ENCODE measurements at regions not wholly inside any gene's neighbourhood (a gene's known extent, or its start where the extent isn't known, plus 50 kb on each side); places are given as distances from the start of the nearest gene placed in this dataset.

- Histone ChIP-seq H3K4me3 (ENCODE audit: severe bottlenecking) (no peak overlapping the region), H3K4me1 (ENCODE audit: insufficient read depth, poor library complexity, severe bottlenecking) (peaks cover 8% of the 10 kb centered on the region), H3K36me3 (ENCODE audit: low read depth) (no peaks in the 10 kb centered on the region), H3K27me3 (ENCODE audit: insufficient read depth, poor library complexity, severe bottlenecking) (no peaks in the 10 kb centered on the region), H3K27ac (ENCODE audit: poor library complexity, severe bottlenecking) (no peak overlapping the region), H3K9me3 (ENCODE audit: severe bottlenecking) (peaks cover 7% of the 10 kb centered on the region)
- DNase-seq (ENCODE audit: low spot score) (no peak), ATAC-seq (ENCODE audit: low read depth) (no peak)
- TF ChIP-seq CTCF (IDR thresholded peaks at IDR 0.05; ENCODE audit: poor library complexity, severe bottlenecking): no peak
Observed at GRCh38 chr14:98756749-98757148, 515.2 kb downstream of the BCL11B start.

DNA sequence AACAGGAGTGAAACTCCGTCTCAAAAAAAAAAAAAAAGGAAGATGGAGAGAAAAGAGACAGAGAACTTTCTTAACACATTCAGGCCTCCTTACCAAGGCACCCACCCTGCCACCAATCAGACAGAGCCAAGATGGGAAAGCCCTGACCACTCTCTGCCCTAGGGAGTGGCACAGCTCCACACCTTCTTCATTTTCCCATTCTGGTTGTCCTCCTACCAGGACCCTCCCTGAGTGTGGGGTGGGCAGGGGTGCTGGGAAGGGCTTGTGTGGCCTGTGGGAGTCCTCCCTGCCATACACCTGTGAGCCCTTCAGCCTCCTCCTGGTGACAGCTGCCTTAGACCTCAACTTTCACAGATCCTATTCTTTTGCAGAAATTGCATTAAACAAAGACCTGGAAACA is 513.6 kb downstream of the BCL11B start:
- no peak for ATAC-seq (ENCODE audit: low read depth)
- TF ChIP-seq CTCF (IDR thresholded peaks at IDR 0.05; ENCODE audit: poor library complexity, severe bottlenecking): no peak

GRCh38 chr14:98761993-98762392 is 510.0 kb downstream of the BCL11B start:
- Histone ChIP-seq H3K4me3 (ENCODE audit: severe bottlenecking) (no peak overlapping the region), H3K9me3 (ENCODE audit: severe bottlenecking) (peaks cover 13% of the 10 kb centered on the region), H3K4me1 (ENCODE audit: insufficient read depth, poor library complexity, severe bottlenecking) (peaks cover 10% of the 10 kb centered on the region), H3K36me3 (ENCODE audit: low read depth) (no peaks in the 10 kb centered on the region), H3K27me3 (ENCODE audit: insufficient read depth, poor library complexity, severe bottlenecking) (no peaks in the 10 kb centered on the region), H3K27ac (ENCODE audit: poor library complexity, severe bottlenecking) (no peak overlapping the region)
- no peak for ATAC-seq (ENCODE audit: low read depth)
- no peak for DNase-seq (ENCODE audit: low spot score)
- no peak for TF ChIP-seq CTCF (IDR thresholded peaks at IDR 0.05; ENCODE audit: poor library complexity, severe bottlenecking)

More for the DNA sequence above, 513.6 kb downstream of the BCL11B start:
- Histone ChIP-seq H3K9me3 (ENCODE audit: severe bottlenecking) (peaks cover 12% of the 10 kb centered on the region), H3K4me1 (ENCODE audit: insufficient read depth, poor library complexity, severe bottlenecking) (peaks cover 8% of the 10 kb centered on the region), H3K36me3 (ENCODE audit: low read depth) (no peaks in the 10 kb centered on the region), H3K27me3 (ENCODE audit: insufficient read depth, poor library complexity, severe bottlenecking) (no peaks in the 10 kb centered on the region), H3K27ac (ENCODE audit: poor library complexity, severe bottlenecking) (no peak overlapping the region), H3K4me3 (ENCODE audit: severe bottlenecking) (no peak overlapping the region)
- no peak for DNase-seq (ENCODE audit: low spot score)

DNA sequence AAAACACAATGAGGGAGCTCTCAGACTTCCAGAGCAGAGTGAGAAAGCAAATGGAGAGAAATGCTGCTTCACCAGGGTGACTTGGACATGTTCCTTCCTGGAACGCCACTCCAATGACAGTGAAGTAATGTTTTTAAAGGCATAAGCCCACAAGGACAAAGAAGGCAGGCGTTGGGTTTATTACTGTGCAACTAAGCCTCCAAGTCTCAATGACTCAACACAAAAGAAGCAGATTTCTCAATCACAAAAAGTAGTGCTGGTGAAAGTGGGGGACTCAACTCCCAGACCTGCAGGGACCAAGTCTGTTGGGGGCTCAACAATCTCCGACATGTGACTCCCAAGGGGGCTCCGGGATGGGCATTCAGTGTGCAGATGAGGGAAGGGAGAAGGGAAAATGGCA is 505.2 kb downstream of the BCL11B start:
- Histone ChIP-seq H3K27ac (ENCODE audit: poor library complexity, severe bottlenecking) (no peak overlapping the region), H3K27me3 (ENCODE audit: insufficient read depth, poor library complexity, severe bottlenecking) (no peaks in the 10 kb centered on the region), H3K4me1 (ENCODE audit: insufficient read depth, poor library complexity, severe bottlenecking) (peaks cover 12% of the 10 kb centered on the region), H3K36me3 (ENCODE audit: low read depth) (no peaks in the 10 kb centered on the region), H3K9me3 (ENCODE audit: severe bottlenecking) (peaks cover 12% of the 10 kb centered on the region), H3K4me3 (ENCODE audit: severe bottlenecking) (no peak overlapping the region)
- DNase-seq (ENCODE audit: low spot score): no peak
- ATAC-seq (ENCODE audit: low read depth): peak; percentile 65
- TF ChIP-seq CTCF (IDR thresholded peaks at IDR 0.05; ENCODE audit: poor library complexity, severe bottlenecking): no peak

DNA sequence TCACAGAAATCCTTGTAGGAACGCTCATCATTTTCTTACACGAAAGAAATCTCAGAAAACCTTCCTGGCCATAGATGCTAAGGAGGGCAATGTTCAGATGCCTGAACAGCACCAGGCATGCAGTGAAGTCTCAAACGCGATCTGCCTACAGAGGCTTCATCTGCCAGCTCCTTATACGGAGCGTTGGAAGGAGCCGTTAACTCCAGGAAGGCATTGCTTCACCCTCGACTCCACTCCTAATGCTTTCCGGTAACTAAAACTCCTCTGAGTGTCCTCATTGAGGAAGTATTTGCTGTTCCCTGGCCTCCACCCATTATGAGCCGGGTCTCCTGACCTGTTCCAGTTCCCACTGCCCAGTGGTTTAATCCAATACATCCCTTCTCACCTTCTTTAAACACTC is 502.7 kb downstream of the BCL11B start:
- H3K36me3 ChIP-seq (ENCODE audit: low read depth): no peaks in the 10 kb centered on the region
- H3K27me3 ChIP-seq (ENCODE audit: insufficient read depth, poor library complexity, severe bottlenecking): no peaks in the 10 kb centered on the region
- no peak for ATAC-seq (ENCODE audit: low read depth)
- no peak overlapping the region for H3K27ac ChIP-seq (ENCODE audit: poor library complexity, severe bottlenecking)
- H3K9me3 ChIP-seq (ENCODE audit: severe bottlenecking): peaks cover 1% of the 10 kb centered on the region
- peaks cover 12% of the 10 kb centered on the region for H3K4me1 ChIP-seq (ENCODE audit: insufficient read depth, poor library complexity, severe bottlenecking)
- H3K4me3 ChIP-seq (ENCODE audit: severe bottlenecking): no peak overlapping the region
- TF ChIP-seq CTCF (IDR thresholded peaks at IDR 0.05; ENCODE audit: poor library complexity, severe bottlenecking): no peak
- no peak for DNase-seq (ENCODE audit: low spot score)

All from RWPE2 (cell line).